ENCODE measurements at regions not wholly inside any gene's neighbourhood (a gene's known extent, or its start where the extent isn't known, plus 50 kb on each side); places are given as distances from the start of the nearest gene placed in this dataset.

DNA sequence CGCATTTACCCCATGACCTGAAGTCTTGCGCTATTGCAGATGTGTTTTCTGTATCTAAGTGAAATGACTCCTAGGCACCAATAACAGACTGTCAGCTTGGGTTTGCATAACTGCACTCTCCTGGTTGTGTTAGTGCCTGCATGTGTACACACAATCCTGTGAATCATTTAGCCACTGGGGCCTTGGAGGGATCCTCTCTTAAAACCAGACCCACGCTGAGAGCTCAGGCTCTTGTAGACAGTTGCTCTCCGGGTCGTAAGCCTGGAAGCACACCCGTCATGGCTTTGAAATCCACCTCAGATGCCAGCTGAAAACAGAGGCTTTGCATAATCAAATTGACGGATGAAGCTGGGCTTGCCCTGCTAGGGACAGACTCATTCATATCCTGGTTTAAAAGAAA, 79.2 kb upstream of the RBM19 start:
- 51% methylated on average over 5 of the region's 7 CpGs for WGBS (ENCODE audit: insufficient coverage)
- Histone ChIP-seq H3K4me2 (replicated peaks; ENCODE audit: low read depth, low read length, poor library complexity, severe bottlenecking) (no peak overlapping the region), H4K20me1 (ENCODE audit: control insufficient read depth, insufficient read depth, low read length, poor library complexity, severe bottlenecking) (no peaks in the 10 kb centered on the region), H3K4me3 (ENCODE audit: control extremely low read depth in 1 of 5, extremely low read depth in 1 of 5, insufficient read depth in 1 of 5, low read depth in 2 of 5, low read length in 4 of 5) (no peak overlapping the region), H3K27me3 (replicated peaks in 1 of 4; ENCODE audit: control extremely low read depth in 1 of 4, control insufficient read depth in 3 of 4, insufficient read depth in 4 of 4, low read length in 3 of 4) (no peaks in the 10 kb centered on the region), H3K79me2 (ENCODE audit: control insufficient read depth, insufficient read depth, low read length) (no peaks in the 10 kb centered on the region), H3K27ac (ENCODE audit: low read length in 2 of 2) (no peak overlapping the region), H3K4me1 (ENCODE audit: control insufficient read depth in 2 of 2, insufficient read depth in 2 of 2, low read length in 2 of 2) (no peaks in the 10 kb centered on the region), H3K9ac (ENCODE audit: low read length) (no peak overlapping the region), H3K36me3 (replicated peaks in 1 of 2; ENCODE audit: control extremely low read depth in 1 of 2, control insufficient read depth in 1 of 2, extremely low read depth in 1 of 2, insufficient read depth in 2 of 2, low read length in 1 of 2) (no peaks in the 10 kb centered on the region), H3K9me3 (ENCODE audit: control extremely low read depth in 1 of 3, control insufficient read depth in 2 of 3, insufficient read depth in 1 of 3, low read length in 2 of 3) (peaks cover 0 to 4% (median 0%) of the 10 kb centered on the region in 3 donors), H2AFZ (ENCODE audit: insufficient read depth, low read depth, low read length, poor library complexity, severe bottlenecking) (no peak overlapping the region)
- ATAC-seq (ENCODE audit: low read depth) (no peak), DNase-seq (no peak)
- no peak overlapping the region for H3K4me3 Mint-ChIP-seq
- intact Hi-C loops (cut with micrococcal nuclease) = no loop called here
- ChIA-PET POLR2A (no interaction called here), CTCF (no interaction called here)
- no peaks in the 10 kb centered on the region for H3K4me1 Mint-ChIP-seq
- no peak overlapping the region for H3K27ac Mint-ChIP-seq
- peaks cover 5% of the 10 kb centered on the region for H3K27me3 Mint-ChIP-seq
- no peaks in the 10 kb centered on the region for H3K9me3 Mint-ChIP-seq (ENCODE audit: insufficient read depth)
- TF ChIP-seq EZH2 (IDR thresholded peaks at IDR 0.05; ENCODE audit: borderline replicate concordance, insufficient read depth, low read depth, low read length, poor library complexity, severe bottlenecking) = no peak
- TF ChIP-seq, protein P1, sequence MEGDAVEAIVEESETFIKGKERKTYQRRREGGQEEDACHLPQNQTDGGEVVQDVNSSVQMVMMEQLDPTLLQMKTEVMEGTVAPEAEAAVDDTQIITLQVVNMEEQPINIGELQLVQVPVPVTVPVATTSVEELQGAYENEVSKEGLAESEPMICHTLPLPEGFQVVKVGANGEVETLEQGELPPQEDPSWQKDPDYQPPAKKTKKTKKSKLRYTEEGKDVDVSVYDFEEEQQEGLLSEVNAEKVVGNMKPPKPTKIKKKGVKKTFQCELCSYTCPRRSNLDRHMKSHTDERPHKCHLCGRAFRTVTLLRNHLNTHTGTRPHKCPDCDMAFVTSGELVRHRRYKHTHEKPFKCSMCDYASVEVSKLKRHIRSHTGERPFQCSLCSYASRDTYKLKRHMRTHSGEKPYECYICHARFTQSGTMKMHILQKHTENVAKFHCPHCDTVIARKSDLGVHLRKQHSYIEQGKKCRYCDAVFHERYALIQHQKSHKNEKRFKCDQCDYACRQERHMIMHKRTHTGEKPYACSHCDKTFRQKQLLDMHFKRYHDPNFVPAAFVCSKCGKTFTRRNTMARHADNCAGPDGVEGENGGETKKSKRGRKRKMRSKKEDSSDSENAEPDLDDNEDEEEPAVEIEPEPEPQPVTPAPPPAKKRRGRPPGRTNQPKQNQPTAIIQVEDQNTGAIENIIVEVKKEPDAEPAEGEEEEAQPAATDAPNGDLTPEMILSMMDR (IDR thresholded peaks at IDR 0.05) = no peak

DNA sequence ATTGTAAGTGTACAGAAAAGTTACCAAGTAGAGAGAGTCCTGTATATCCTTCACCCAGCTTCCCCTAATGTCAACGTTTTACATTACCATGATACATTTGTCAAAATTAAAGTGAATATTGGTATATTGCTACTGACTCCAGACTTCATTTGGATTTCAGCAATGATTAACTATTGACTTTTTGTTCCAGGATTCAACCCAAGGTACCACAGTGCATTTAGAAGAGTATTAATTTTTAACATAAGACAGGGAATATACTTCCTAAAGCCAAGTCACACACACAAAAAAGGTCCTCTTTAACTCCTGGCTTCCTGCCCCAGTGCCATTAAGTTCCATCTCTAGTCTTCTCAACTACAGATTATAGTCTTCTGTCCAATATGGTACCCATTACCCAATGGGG, 75.5 kb upstream of the RBM19 start:
- Histone ChIP-seq H3K27me3 (replicated peaks in 1 of 4; ENCODE audit: control extremely low read depth in 1 of 4, control insufficient read depth in 3 of 4, insufficient read depth in 4 of 4, low read length in 3 of 4) (peaks cover 0 to 3% (median 0%) of the 10 kb centered on the region in 4 experiments), H3K27ac (ENCODE audit: low read length in 2 of 2) (no peak overlapping the region), H3K4me1 (ENCODE audit: control insufficient read depth in 2 of 2, insufficient read depth in 2 of 2, low read length in 2 of 2) (no peaks in the 10 kb centered on the region), H3K4me2 (replicated peaks; ENCODE audit: low read depth, low read length, poor library complexity, severe bottlenecking) (no peak overlapping the region), H3K79me2 (ENCODE audit: control insufficient read depth, insufficient read depth, low read length) (no peaks in the 10 kb centered on the region), H3K36me3 (replicated peaks in 1 of 2; ENCODE audit: control extremely low read depth in 1 of 2, control insufficient read depth in 1 of 2, extremely low read depth in 1 of 2, insufficient read depth in 2 of 2, low read length in 1 of 2) (no peaks in the 10 kb centered on the region), H3K9ac (ENCODE audit: low read length) (no peak overlapping the region), H3K9me3 (ENCODE audit: control extremely low read depth in 1 of 3, control insufficient read depth in 2 of 3, insufficient read depth in 1 of 3, low read length in 2 of 3) (peaks cover 0 to 14% (median 0%) of the 10 kb centered on the region in 3 donors), H4K20me1 (ENCODE audit: control insufficient read depth, insufficient read depth, low read length, poor library complexity, severe bottlenecking) (no peaks in the 10 kb centered on the region), H3K4me3 (ENCODE audit: control extremely low read depth in 1 of 5, extremely low read depth in 1 of 5, insufficient read depth in 1 of 5, low read depth in 2 of 5, low read length in 4 of 5) (no peak overlapping the region), H2AFZ (ENCODE audit: insufficient read depth, low read depth, low read length, poor library complexity, severe bottlenecking) (no peak overlapping the region)
- Mint-ChIP-seq H3K27me3 (peaks cover 6% of the 10 kb centered on the region), H3K4me1 (no peaks in the 10 kb centered on the region), H3K27ac (no peak overlapping the region), H3K4me3 (no peak overlapping the region), H3K9me3 (ENCODE audit: insufficient read depth) (no peaks in the 10 kb centered on the region)
- ChIA-PET CTCF (no interaction called here), POLR2A (no interaction called here)
- ATAC-seq (ENCODE audit: low read depth) = no peak
- WGBS (ENCODE audit: insufficient coverage) = no CpG with 5 or more reads among the region's 1 CpG
- intact Hi-C loops (cut with micrococcal nuclease) = no loop called here
- DNase-seq = no peak
- TF ChIP-seq, protein P1 (IDR thresholded peaks at IDR 0.05) = no peak
- no peak for TF ChIP-seq EZH2 (IDR thresholded peaks at IDR 0.05; ENCODE audit: borderline replicate concordance, insufficient read depth, low read depth, low read length, poor library complexity, severe bottlenecking)

All from B cell (primary cell).